Fibroblast of skin of right biceps (primary cell): ENCODE measurements at regions not wholly inside any gene's neighbourhood (a gene's known extent, or its start where the extent isn't known, plus 50 kb on each side); places are given as distances from the start of the nearest gene placed in this dataset.
"Not testable (repeated sequence)": the region's sequence is repeated elsewhere in the genome, so short reads cannot be mapped to it uniquely, and the experiment has no call there.

Source experiments
- DNase-seq: peaks from one replicate; pipeline ENCODE4 v3.0.0-alpha.2; 2013

- no peak for DNase-seq
These were observed 1249.3 kb downstream of the CDH12 start for GRCh38 chr5:21603796-21604195.

DNA sequence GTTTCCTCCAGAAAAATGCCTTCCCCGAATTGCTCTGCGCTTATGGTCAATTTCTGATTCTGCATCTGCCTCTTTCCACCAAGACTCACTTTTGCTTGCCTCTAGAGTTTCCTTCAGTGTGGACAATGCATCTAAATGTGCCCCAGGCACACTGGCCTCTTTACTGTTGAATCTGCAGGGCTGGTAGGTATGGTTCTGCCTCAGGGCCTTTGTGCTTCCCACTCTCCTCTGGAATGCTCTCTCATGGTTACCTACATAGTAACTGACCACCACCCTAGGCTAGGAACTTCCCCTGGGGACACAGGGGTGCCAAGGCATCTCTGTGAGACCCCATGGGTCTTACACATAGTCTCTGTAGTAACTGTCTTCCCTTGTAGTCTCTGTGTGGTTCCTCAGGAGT is 1258.6 kb downstream of the CDH12 start:
- DNase-seq = no peak

DNA sequence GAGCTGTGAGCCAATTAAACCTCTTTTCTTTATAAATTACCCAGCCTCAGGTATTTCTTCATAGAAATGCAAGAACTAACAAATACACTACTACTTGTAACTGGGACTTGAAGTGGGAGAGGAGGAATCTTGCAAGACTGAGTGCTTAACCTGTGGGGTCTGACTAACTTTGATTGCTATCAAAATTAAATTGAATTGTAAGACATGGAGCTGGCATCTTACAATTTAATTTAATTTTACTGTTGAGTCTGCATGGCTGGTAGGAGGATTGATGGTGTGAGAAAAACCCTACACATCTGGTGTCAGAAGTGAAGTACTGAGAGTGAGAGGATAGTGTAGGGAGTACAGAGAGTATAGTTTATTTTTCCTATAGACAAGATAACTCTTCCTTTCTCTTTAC is 1259.9 kb downstream of the CDH12 start:
- DNase-seq = no peak

GRCh38 chr5:21581508-21581907 is 1271.6 kb downstream of the CDH12 start:
- no peak for DNase-seq

GRCh38 chr5:21574961-21575360 is 1278.2 kb downstream of the CDH12 start:
- DNase-seq = no peak

DNA sequence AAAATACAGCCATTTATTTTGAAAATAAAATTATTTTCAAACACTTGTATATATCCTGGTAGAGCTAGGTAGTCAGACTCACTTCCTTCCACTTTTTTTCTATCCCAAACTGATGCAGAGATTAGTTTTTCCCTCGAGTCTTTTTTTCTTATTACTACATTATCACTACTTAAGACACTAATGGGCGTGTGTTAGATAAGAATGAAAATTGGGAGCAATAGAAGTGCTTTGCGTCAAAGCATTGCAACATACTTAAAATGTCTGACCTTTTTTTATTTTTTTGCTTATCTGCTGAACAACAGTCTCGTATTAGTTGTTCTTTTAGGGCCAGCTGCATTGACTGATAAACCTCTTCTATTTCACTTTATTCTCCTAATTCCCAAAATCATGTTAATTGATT is 1278.7 kb downstream of the CDH12 start:
- DNase-seq = no peak

DNA sequence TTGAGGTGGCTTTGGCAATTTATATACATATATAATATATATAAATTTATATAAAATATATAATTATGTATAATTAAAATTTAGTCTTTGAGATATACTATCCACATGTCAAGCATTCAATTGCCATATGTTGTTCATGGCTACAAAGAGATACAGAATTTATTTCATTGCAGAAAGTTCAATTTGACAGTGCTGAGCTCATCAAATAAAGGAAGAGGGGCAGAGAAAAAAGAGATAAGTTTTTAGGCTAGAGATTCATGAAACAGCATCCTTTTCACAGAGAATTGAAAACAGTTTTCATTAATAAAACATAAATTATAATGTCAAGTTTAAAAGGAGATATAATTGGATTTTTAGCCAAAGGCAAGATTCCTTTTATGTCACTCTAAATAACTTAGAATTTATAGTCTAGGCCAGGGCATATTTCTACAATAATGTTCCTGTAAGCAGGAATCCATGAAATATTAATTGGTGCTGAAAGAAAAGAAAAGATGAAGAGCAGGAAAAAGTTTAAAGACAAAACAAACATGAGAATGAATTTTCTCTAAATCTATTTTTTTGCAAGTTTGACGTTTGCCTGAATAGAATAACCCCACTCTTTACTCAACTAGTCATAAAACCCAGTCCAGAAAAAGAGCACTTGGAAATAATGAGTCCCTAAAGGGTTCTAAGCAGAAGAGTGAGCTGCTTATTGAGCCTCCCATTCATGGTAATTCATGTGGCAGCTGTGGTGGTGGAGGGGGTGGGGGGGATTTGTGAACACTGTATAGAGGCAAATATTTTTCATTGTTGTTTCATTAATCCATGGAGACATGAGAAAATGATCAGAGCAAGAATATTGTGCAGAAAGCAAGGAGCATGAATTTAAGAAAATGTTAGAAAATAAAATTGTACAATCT is 1279.5 kb downstream of the CDH12 start:
- no peak for DNase-seq

DNA sequence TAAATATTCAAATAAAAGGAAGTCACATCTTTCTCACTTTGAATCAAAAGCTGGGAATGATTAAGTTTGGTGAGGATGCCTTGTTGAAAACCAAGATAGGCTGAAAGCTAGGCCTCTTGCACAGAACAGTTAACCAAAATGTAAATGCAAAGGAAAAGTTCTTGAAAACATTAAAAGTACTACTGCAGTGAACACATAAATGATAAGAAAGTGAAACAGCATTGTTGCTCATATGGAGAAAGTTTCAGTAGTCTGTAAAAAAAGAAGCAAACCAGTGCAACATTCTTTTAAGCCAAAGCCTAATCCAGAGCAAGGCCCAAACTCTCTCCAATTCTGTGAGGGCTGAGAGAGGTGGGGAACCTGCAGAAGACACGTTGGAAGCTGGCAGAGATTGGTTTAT is 1281.9 kb downstream of the CDH12 start:
- not testable (repeated sequence) for DNase-seq

DNA sequence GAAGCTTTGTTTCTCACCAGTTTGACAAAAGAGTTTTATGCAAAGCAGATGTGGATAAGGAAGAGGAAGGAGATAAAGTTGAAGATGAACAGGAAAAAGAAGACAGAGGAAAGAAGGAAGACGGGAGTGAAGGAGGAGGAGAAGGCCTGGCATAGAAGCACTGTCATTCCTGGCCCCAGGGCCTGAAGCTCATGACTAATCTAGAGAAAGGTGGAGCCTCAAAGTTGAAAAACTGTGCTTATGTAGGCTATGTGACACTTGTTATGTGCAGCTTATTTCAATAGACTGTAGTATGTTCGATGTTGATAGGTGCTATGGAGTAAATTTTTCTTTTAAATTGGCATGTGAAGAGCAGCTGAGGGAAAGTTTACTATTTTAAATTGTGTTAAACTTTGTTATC is 1294.0 kb downstream of the CDH12 start:
- DNase-seq = not testable (repeated sequence)

- not testable (repeated sequence) for DNase-seq
These were observed 1300.9 kb downstream of the CDH12 start for GRCh38 chr5:21552263-21552662.

DNA sequence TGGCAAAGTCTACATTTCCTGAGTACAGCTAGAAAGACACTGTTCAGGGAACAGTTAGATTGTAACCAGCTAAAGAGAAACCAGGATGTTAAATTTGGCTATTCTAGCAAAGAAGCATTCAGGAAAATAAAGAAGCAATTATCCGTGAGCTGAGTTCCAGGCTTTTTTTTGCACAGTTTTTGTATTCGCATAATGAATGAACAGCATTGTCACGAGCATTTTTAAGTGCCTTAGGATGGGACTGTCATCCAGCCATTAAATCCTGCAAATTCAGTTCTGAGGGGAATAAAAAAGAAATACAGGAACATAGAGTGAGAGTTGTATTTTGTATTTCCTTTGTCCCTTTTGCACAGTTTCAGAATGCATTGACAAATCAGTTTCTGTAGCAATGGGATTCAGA is 1302.2 kb downstream of the CDH12 start:
- DNase-seq = not testable (repeated sequence)

DNA sequence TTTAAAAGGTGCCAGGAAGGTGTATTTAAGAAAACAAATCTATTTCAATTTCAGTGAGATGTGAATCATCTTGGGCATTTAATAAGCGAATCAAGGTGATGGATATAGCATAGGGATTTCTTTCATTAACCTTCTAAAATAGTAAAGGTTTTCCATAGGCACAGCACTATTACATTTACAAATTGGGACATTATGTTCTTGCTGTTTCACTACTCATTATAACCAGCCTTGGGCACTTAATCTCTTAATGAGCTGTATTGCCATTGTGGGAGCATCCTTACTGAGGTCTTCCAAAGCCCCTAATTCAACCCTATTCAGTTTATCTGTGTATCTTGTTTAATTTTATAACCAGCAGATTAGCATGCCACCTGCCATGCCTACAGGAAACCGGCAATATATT is 1305.5 kb downstream of the CDH12 start:
- DNase-seq = not testable (repeated sequence)

DNA sequence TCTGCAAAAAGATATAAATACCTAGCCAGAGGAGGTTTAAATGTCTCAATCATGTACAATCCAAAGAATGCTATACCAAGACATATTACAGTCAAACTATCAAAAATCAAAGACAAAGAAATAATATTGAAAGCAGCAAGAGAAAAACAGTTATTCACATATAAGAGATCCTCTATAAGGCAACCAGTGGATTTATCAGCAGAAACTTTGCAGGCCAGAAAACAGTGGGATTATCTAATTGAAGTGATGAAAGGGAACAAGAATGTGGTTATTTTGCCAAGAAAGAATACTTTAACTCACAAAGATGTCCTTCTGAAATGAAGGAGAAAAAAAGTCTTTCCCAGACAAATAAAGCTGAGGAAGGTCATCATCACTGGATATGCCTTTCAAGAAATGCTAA is 1318.0 kb downstream of the CDH12 start:
- peak; percentile 47 for DNase-seq

- not testable (repeated sequence) for DNase-seq
These were observed 1332.0 kb downstream of the CDH12 start for GRCh38 chr5:21521157-21521556.

GRCh38 chr5:21496926-21497325 is 1356.2 kb downstream of the CDH12 start:
- not testable (repeated sequence) for DNase-seq

DNA sequence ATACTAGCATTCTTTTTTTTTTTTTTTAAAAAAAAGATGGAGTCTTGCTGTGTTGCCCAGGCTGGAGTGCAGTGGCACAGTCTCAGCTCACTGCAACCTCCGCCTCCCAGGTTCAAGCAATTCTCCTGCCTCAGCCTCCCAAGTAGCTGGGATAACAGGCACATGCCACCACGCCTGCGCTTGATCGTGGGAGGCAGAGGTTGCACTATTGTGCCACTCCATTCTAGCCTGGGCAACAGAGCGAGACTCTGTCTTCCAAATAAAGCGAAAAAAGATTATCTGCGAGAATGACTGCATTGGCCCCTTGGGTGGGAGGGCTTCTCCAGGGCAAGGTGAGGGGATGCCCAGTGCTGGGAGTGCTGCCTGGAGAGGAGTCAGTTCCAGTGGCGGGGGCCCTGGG is 1357.1 kb downstream of the CDH12 start:
- DNase-seq = not testable (repeated sequence)

GRCh38 chr5:21495235-21495634 is 1357.9 kb downstream of the CDH12 start:
- not testable (repeated sequence) for DNase-seq

GRCh38 chr5:21494033-21494432 is 1359.1 kb downstream of the CDH12 start:
- DNase-seq = not testable (repeated sequence)

- DNase-seq = not testable (repeated sequence)
These were observed 1362.0 kb downstream of the CDH12 start for GRCh38 chr5:21491182-21491581.

DNA sequence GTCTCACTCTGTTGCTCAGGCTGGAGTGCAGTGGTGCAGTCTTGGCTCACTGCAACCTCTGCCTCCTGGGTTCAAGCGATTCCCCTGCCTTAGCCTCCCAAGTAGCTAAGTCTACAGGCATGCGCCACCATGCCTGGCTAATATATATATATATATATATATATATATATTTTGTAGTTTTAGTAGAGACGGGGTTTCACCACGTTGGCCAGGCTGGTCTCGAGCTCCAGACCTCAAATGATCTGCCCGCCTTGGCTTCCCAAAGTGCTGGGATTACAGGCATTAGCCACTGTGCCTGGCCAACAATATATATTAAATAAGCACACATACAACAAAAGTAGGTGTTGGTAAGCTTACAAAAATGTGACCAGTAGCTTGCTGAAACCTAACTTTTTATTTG is 1364.3 kb downstream of the CDH12 start:
- not testable (repeated sequence) for DNase-seq

GRCh38 chr5:21485458-21486000 is 1367.6 kb downstream of the CDH12 start:
- not testable (repeated sequence) for DNase-seq

GRCh38 chr5:21484498-21484889 is 1368.7 kb downstream of the CDH12 start:
- DNase-seq = not testable (repeated sequence)

DNA sequence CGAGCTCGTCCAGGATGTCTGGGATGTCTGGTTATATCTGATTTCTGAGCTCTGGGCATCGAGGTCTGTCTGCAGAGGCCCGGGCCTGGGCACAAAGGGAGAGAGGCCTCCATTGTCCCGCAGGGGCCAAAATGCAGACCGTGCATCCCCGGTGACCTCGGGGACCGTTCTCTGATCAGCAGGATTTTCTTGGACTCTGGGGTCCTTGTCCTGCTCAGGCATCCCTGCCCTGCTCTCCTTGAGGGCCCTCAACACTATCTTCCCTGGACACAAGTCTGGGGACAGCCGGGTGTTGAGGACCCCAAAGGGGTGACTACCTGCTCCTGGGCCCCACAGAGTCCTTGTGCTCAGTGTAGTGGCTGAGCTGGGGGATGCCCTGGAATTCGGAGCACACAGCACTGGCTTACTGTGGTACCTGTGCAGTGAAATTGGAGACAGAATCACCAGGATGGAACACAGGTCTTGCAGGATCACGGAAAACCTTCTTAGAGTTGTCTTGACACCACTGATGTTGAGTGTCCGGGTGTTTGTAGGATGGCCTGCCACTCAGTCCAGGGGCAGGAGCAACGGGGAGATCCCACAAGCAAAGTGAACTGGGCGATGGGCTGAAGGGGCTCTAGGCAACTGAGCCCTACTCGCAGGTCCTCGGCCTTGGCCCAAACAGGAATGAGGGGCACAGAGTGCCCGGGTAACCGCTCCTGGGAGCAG is 1369.2 kb downstream of the CDH12 start:
- not testable (repeated sequence) for DNase-seq
